GM19395 (cell line): ENCODE measurements at regions not wholly inside any gene's neighbourhood (a gene's known extent, or its start where the extent isn't known, plus 50 kb on each side); places are given as distances from the start of the nearest gene placed in this dataset.

Source experiments
- ATAC-seq: cut with Tn5 transposase; IDR thresholded peaks from one replicate; pipeline ENCODE4 v1.9.1; 2021; ENCODE audit warnings: mild to moderate bottlenecking, moderate library complexity; ENCODE audit not compliant: unreplicated experiment

DNA sequence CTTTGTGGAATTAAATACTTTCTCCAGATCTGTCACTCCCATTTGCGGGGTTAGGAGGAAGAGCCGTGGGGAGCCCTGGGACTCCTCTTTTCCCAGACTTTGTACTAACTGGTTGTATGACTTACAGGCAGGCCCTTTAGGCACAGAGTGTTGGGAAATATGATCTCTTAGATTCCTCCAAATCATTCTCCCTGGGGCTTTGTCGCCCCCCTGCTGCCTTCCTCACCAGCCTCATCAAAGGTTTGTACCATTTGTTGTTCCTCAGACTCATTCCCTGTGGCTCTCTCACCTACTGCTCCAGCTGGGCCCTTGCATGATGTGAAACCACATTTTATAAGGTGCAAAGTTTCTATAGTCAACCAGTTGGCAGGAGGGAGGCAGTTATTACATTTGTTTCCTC, 56.4 kb downstream of the CRYGS start:
- ATAC-seq: no peak

DNA sequence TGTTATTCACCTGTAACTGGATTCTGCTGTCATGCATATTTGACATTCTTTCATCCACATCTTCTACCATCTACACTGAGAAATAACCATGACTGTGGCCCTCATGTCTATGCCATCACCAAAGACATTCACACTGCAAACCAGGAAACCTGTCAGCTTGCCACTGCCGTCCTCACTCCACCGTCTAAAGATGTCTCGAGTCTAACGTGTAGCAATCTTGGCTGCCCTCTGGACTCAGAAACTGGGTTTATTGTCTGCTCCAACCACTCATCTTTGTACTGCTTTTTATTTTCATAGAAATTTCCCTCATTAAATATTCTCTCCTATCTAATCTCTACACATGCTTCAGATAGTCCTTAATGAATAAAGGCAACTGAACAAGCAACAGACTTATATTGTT, 57.1 kb downstream of the CRYGS start:
- ATAC-seq: no peak

DNA sequence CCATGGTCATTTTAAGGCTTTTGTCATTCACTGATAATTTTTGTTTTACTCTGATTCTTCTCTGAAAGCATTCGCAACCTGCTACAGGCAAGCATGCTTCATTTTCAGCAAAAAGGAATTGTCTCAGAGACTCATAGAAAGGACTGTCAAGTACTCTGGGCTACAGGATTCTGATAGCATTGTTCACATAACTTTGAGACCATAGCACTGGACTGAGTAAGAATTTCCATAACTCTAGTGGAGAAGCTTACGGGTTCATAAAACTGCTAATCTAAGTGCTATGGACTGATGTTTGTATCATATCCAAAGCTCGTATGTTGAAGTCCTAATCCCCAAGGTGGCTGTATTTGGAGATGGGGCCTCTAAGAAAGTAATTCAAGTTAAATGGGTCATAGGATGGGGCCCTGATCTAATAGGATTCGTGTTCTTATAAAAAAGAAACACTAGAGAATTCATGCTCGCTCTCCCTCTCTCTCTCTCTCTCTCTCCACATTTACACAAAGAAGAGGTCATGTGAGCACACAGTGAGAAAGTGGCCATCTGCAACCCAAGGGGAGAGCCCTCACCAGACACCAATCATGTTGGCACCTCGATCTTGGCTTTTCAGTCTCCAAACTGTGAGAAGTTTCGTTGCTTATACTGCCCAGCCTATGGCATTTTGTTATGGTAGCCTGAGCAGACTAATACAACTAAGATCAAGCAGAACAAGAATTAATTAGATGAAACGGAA, 60.4 kb downstream of the CRYGS start:
- no peak for ATAC-seq

DNA sequence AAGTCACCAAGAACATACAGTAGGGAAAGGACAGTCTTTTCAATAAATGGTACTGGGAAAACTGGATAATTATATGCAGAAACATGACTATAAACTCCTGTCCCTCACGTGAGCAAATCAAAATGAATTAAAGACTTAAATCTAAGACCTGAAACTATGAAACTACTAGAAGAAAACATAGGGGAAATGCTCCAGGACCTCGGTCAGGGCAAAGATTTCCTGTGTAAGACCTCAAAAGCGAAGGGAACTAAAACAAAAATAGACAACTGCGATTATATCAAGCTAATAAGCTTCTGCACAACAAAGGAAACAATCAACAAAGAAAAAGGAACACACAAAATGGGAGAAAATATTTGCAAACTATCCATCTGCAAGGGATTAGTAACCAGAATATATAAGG, 62.7 kb downstream of the CRYGS start:
- no peak for ATAC-seq

DNA sequence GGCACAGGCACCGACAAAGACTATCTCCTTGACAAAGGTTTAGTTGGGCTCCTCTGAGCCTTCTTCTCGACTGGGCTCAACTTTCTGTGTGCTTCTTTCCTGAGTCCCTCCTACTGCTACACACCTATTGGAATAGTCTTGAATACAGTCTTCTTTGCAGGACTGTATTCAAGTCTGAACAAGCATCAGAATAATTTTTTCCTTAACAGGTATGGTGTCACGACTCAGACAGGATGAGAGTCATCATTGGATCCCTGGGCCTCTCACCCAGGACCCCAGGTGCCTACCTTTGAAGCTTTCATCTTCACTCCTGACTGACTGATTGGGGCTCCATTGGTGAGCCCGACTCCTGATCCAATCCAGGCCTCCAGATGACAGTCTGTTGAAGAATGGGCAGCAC, 66.3 kb downstream of the CRYGS start:
- no peak for ATAC-seq

DNA sequence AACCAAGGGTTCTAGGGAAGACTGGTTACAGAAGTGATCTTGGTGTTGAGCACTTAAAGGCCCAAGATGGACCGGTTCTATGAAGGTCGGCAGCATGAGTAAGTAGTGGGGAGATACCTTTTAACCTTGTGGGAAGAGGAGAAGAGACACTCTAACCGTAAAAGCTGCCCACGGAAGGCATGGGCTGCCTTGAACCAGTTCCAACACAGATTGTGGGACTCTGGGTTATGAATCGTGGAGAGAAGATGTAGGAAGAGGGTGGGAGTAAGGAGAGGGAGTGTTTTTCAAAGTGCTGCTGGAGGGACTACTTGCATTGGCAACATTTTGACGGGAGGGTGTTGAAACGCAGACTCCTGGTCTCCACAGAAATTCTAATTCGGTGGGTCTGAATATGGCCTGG, 67.1 kb downstream of the CRYGS start:
- no peak for ATAC-seq

DNA sequence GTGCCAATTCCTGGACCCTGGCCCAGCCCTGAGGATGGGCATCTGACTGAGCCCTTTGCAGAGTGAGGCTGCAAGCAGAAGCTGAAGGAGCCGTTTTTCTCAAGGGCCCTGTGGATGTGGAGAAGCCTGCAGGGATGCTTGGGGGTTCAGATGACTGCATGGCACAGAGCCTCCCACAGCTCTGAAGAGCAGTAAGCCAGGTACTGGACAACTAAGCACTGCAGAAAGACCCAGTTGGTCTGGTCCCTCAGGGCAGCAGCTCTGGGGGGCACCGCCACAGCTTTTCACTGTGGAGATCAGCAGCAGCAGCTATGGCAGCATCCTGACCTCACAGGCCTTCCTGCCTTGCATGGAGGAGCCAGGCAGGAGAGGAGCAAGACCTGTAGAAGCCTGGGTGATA, 67.6 kb downstream of the CRYGS start:
- no peak for ATAC-seq

DNA sequence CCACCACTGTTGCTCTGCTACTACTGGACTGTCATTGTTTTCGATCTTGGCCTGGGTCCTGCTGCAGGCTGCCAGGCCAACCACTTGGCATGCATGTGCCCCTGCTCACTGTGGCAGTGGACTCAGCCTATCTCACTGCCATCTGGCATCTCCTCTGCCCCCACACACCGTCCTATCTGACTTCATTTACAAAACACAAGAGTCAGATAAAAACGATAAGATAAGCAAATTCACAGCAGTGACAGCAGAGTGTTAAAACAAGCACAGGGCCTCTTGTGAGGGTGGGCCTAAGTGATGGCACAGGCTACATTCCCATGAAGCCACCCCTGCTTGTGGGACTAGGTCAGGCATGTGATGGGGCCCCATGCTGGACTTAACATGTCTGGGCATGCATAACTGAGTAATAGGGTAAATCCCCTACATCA, 68.1 kb downstream of the CRYGS start:
- no peak for ATAC-seq

DNA sequence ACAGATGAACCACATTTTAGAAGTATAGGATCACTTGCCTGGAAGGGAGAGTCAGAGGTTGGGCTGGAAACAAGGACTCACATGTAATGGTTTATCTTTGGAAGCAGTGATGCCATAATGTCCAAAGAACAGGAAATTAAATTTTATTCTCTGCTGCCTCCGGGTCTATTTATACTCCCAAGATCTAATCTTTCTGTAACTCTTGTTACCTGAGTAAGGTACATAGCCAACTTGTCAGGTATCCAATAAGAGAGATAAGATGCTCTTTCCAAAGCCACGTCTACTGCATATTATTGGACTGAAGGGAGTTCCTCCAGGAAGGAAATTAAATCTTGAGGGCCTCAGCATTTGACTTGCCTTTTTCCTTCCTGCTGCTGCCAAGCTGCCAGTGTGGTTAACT, 71.0 kb downstream of the CRYGS start:
- ATAC-seq: no peak

DNA sequence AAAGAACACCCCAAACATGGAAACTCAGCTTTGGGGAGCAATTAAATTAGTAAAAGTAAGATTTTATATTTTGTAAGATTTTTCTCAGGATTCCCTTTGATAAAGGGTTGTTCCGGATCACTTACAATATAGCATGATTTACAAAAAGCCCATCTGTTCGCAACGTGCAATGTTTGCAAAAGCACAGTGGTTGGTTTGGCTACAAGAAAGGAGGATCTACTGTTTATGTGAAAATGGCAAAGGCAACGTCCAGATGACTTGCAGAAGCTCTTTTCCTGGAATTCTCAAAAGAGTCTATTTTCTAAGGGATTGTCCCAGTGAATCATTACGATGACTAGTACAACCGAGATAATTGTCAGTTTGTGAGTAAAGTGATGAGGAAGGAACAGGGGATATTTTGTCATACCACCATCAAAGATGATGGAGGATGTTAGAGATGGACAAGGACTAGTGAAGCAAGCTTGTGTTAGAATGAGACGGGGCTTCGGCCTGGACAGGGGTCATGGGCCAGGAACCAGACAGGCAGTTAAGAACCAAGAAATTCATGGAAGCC, 71.6 kb downstream of the CRYGS start:
- ATAC-seq: no peak

DNA sequence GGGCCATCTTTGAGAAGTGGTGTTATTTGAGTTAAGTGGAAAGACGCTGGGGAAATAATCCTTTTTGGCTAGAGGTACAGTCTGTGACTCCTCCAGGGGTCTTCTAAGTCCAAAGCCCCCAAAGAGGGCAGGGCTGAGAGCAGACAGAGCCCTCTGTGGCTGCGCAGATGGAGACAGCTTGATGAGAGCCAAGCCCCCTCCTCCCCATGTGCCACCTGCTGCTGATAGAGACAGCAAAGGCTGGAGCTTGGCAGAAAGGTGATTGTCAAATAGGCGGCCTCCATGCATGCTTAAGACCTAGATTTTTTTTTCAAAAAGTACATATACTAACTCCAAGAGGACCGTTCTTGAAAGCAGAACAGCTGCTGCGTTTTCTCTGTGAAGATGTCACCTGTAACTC, 72.4 kb downstream of the CRYGS start:
- no peak for ATAC-seq

DNA sequence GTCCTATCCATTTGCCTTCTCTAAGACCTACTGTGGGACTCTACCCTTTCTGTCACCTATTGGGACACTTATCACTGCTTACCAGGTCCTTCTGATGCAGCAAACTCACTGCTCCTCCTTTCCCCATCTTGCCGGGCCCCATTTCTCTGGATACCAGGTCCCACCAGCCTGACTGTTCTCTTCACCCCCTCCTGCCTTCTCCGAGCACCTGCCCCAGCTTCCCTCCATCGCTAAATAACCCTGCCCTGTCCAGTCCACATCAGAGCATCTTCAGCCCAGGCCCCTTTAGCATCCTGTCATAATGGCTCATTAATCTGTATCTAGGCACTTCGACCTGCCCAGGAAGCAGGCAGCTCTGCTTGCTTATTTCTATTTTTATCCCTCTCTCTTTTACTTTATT, 74.7 kb downstream of the CRYGS start:
- no peak for ATAC-seq

DNA sequence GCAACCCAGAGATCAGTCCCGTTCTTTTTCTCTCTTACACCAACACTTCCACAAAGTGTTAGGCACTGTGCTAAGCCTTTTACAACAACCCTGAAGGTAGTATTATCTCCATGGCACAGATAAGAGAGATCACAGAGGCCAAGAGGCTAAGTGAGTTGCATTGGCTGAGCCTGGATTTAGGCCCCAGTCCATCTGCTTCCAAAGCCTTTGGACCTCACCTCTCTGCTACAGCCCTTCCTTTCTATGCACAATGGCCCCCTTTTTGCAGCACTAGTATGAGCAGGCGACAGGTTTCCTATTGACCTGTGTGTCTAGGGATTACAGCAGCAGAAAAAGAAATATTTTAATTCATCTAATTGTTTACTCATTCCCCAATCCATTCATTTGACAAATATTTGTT, 76.2 kb downstream of the CRYGS start:
- ATAC-seq: no peak

DNA sequence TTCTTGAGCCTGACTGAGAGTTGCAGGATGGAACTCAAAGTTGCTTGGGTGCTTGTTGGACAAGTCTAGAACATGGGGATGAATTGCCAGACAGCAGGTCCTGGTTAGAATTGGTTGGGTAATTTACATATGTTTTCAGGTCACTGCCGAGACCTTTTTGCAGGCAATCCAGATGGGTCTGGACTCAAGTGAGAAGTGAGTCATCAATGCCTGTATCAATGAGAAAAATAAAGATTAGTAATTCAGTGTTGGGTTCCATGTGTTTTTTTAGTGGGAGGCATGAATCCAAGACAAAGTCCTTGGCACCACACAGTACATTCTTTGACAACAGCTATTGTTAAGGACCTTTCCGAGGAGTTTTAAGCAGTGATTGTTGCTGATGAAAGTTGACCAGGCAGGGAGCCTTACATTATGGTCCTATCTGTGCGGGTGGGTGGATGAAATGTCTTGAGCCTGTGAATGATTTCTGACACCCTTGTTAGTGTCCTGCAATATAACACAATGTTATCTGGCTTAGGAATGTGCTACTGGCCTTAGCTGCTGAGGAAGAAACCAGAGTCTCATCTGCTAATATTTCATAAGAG, 77.7 kb downstream of the CRYGS start:
- no peak for ATAC-seq

DNA sequence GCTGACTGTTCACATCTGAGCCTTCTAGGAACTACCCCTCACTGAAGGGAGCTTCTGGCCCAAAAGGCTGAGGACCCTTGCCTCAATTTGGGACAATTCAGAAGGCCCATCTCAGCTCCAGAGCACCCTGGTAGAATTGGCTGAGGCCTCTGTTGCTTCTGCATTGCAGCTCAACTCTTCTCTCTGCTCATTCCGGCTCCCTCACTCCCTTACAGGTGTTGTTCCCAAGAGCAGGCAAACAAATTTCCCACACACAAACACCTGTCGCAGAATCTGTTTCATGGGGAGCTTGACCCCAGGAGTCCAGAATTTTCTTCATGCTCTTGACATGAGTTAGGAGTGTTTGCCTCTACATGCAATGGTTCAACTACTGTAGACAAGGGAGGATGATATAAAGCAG, 78.7 kb downstream of the CRYGS start:
- no peak for ATAC-seq

DNA sequence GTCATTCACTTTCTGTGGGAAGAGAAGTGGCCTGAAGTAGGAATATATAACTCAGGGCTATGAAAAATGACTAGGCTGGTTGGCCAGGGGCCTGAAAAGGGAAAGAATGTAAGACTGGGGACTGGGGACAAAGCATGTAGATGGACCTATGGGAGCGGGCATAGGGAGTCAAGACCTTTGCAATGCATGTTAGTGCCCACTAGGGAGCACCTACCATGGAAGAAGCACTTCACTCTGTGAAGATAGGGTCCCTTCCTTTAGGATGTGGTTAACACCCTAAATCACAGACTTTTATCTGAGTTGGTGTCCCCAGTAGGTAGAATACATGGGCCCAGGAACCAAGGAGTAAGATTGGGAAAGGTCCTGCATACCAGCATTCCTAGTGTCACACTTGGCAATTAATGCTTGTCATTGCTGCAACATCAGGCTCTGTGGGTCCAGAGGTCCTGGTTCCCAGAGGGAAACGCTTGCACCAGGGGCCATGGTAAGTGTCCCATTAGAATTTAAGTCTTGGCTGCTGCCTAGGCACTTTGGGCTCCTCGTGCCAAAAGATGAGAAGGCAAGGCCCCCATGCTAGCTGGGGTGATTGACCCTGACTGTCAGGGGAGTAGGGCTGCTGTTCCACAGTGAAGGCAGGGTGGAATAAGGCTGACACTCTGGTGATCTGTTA, 79.6 kb downstream of the CRYGS start:
- ATAC-seq: no peak

DNA sequence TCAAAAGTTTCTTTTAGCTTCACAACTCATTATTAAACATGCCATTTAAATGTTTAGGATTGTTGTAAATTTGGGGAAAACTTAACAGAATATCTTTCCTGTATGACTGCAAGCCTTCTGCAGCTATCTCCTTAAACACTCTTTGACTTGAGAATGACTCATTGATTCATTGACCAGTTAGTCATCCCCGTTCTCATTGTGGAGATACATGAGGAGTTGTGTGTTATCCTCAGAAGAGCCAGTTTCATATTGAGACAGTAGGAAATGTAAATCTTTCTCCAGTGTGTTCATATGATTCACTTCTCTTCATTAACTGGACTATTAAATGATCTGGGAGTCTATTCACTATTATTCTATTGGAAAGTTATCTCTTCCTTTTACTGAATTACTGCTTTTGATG, 83.0 kb downstream of the CRYGS start:
- no peak for ATAC-seq

DNA sequence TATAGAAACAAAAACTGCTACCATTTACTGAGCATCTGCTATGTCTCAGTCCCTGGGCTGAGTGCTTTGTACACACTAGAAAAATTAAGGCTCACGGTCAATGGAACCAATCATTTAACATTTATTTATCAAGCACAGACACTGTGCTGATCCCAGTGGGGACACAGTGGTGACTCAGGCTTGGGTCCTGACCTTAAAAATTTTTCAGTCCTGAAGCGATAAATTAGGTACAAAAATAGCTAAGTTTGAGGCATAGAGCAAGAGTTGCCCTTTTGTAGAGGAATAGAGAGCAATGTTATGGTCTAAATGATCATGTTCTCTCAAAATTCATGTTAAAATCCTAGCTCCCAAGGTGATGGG, 85.1 kb downstream of the CRYGS start:
- no peak for ATAC-seq

DNA sequence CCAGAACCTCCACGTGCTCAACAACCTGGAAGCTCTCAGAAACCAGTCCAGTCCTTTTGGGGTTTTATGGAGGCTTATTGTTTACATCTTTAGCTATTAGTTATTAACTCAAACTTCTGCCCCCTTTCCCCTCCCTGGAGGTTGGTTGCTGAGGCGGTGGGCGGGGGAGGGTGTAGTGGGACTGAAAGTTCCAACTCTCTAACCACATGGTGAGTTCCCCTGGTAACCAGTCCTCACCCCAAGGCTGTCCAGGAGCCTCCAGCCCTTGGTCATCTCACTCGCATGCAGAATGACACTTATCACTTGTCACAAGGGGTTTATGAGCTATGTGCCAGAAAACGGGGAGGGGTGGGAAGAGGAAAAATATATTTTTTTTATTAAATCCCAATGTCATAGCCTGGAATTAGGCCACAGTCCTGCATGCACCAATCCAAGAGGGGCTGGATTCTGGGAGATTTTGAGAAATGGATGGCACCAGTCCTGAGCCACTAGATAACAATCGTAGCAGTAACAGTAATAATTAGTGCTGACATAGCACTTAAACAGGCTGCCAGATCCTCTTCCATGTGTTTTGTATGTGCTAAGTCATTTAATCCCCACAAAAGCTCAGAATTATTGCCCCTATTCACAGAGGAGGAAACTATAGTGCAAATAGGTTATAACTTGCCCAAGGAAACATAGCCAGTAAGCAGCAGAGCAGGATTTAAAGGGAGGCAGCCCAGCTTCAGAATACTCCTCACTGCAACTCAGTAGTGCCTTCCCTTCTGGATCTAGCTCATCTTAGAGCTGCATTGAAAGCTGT, 85.7 kb downstream of the CRYGS start:
- ATAC-seq: no peak

DNA sequence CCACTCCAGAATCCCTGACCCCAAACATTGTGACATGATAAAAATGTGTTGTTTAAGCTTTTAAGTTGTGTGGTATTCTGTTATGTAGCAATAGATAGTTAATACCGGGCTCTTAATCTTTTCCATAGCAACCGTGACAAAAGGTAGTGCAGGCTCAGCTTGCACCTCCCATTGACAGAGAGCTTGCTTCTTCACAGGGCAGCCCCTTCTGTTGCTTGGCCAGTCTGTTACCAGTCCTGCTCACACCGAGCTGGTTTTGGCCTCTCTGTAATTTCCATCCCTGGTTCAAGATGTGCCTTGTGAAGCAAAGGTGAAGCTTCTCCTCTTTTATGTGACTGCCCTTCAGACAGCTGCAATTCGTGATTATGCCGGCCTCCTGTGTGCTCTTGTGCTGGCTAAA, 86.9 kb downstream of the CRYGS start:
- ATAC-seq: no peak

DNA sequence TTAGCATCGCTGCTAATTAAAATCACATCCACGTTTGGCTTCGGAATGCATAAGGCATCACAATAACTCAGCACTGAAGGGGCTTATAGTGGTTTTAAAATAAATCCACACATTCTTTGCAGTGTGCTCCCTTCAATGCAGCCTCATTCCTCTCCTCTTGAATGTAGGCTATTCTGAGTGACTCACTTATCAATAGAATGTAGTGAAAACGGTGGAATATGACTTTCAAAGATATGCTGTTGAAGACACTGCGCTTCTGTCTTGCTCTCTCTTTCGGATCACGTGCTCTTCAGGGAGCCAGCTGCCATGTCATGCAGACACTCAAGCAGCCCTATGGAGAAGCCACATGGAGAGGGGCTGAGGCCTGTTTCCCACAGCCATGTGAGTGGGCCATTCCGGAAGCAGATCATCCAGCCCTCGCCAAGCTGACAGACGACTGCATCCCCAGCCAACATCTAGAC, 87.4 kb downstream of the CRYGS start:
- no peak for ATAC-seq
